ENCODE measurements at regions not wholly inside any gene's neighbourhood (a gene's known extent, or its start where the extent isn't known, plus 50 kb on each side); places are given as distances from the start of the nearest gene placed in this dataset.
"Not testable (repeated sequence)": the region's sequence is repeated elsewhere in the genome, so short reads cannot be mapped to it uniquely, and the experiment has no call there.

GRCh38 chr6:68197356-68197755 lies 437.7 kb upstream of the ADGRB3 start:
- Histone ChIP-seq H3K4me3 (no peak overlapping the region), H3K27me3 (no peaks in the 10 kb centered on the region), H3K27ac (no peak overlapping the region), H3K4me1 (no peaks in the 10 kb centered on the region), H3K36me3 (no peaks in the 10 kb centered on the region), H3K9me3 (peaks cover 0 to 6% of the 10 kb centered on the region in 2 donors)
- DNase-seq, result no peak
- intact Hi-C loops (cut with DNase I; ENCODE audit: low total_unique reads), result no loop called here
- 80 to 91% methylated on average over 1 of the region's 1 CpG for WGBS, 2 donors (ENCODE audit: low coverage in 1 of 2)
- in situ Hi-C loops (cut with MboI; ENCODE audit: low pct_ligation_motif_present in 1 of 4, low pct_unique_long_range_greater_than_20kb in 1 of 4, low sequenced_read_pairs in 3 of 4), result no loop called here
- TF ChIP-seq EP300 (IDR thresholded peaks at IDR 0.05; ENCODE audit: low read depth), result no peak
- no peak for TF ChIP-seq POLR2AphosphoS5 (IDR thresholded peaks at IDR 0.05)
- TF ChIP-seq POLR2A (IDR thresholded peaks at IDR 0.05), result no peak
- TF ChIP-seq, protein P1, sequence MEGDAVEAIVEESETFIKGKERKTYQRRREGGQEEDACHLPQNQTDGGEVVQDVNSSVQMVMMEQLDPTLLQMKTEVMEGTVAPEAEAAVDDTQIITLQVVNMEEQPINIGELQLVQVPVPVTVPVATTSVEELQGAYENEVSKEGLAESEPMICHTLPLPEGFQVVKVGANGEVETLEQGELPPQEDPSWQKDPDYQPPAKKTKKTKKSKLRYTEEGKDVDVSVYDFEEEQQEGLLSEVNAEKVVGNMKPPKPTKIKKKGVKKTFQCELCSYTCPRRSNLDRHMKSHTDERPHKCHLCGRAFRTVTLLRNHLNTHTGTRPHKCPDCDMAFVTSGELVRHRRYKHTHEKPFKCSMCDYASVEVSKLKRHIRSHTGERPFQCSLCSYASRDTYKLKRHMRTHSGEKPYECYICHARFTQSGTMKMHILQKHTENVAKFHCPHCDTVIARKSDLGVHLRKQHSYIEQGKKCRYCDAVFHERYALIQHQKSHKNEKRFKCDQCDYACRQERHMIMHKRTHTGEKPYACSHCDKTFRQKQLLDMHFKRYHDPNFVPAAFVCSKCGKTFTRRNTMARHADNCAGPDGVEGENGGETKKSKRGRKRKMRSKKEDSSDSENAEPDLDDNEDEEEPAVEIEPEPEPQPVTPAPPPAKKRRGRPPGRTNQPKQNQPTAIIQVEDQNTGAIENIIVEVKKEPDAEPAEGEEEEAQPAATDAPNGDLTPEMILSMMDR (IDR thresholded peaks at IDR 0.05), result no peak

DNA sequence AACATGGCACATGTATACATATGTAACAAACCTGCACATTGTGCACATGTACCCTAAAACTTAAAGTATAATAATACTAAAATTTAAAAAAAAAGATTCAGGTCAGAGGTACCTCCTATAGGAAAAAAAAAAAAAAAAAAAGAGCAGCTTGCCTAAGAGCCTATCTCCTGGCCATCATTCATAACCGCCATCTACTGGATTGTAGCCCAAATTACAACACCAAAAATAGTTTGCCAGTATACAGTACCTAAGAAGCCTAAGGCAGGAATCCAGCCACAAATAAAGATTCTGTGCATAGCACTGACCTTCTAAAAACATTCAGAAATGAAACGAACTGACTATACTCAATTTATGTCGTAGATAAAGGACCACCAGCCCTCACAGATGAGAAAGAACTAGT lies 438.4 kb upstream of the ADGRB3 start:
- Histone ChIP-seq H3K36me3 (no peaks in the 10 kb centered on the region), H3K4me3 (no peak overlapping the region), H3K27me3 (no peaks in the 10 kb centered on the region), H3K27ac (no peak overlapping the region), H3K9me3 (peaks cover 0 to 6% of the 10 kb centered on the region in 2 donors), H3K4me1 (no peaks in the 10 kb centered on the region)
- TF ChIP-seq POLR2A (IDR thresholded peaks at IDR 0.05) (no peak), EP300 (IDR thresholded peaks at IDR 0.05; ENCODE audit: low read depth) (no peak), POLR2AphosphoS5 (IDR thresholded peaks at IDR 0.05) (no peak)
- TF ChIP-seq, protein P1 (IDR thresholded peaks at IDR 0.05), result no peak
- WGBS, 2 donors (ENCODE audit: low coverage in 1 of 2), result 32 to 35% methylated on average over 3 of the region's 3 CpGs
- in situ Hi-C loops (cut with MboI; ENCODE audit: low pct_ligation_motif_present in 1 of 4, low pct_unique_long_range_greater_than_20kb in 1 of 4, low sequenced_read_pairs in 3 of 4), result no loop called here
- no peak for DNase-seq
- intact Hi-C loops (cut with DNase I; ENCODE audit: low total_unique reads), result no loop called here

- H3K4me3 ChIP-seq; H3K27ac ChIP-seq; H3K9me3 ChIP-seq; intact Hi-C loops (cut with DNase I; ENCODE audit: low total_unique reads); H3K36me3 ChIP-seq; H3K4me1 ChIP-seq; in situ Hi-C loops (cut with MboI; ENCODE audit: low pct_ligation_motif_present in 1 of 4, low pct_unique_long_range_greater_than_20kb in 1 of 4, low sequenced_read_pairs in 3 of 4); H3K27me3 ChIP-seq; DNase-seq: not testable (repeated sequence)
- WGBS, 2 donors (ENCODE audit: low coverage in 1 of 2), result 80 to 89% methylated on average over 2 of the region's 2 CpGs
Measured at GRCh38 chr6:68195753-68196152, 439.3 kb upstream of the ADGRB3 start.

GRCh38 chr6:68194846-68195478 lies 440.1 kb upstream of the ADGRB3 start:
- no peaks in the 10 kb centered on the region for H3K36me3 ChIP-seq
- H3K27ac ChIP-seq, result no peak overlapping the region
- no peak overlapping the region for H3K4me3 ChIP-seq
- in situ Hi-C loops (cut with MboI; ENCODE audit: low pct_ligation_motif_present in 1 of 4, low pct_unique_long_range_greater_than_20kb in 1 of 4, low sequenced_read_pairs in 3 of 4) (no loop called here), intact Hi-C loops (cut with DNase I; ENCODE audit: low total_unique reads) (no loop called here)
- DNase-seq, result no peak
- H3K9me3 ChIP-seq, result peaks cover 0 to 6% of the 10 kb centered on the region in 2 donors
- no peaks in the 10 kb centered on the region for H3K4me1 ChIP-seq
- no peak for TF ChIP-seq POLR2AphosphoS5 (IDR thresholded peaks at IDR 0.05)
- no peak for TF ChIP-seq EP300 (IDR thresholded peaks at IDR 0.05; ENCODE audit: low read depth)
- TF ChIP-seq, protein P1 (IDR thresholded peaks at IDR 0.05), result no peak
- no peak for TF ChIP-seq POLR2A (IDR thresholded peaks at IDR 0.05)
- 70% methylated on average over 7 of the region's 7 CpGs; no CpG with 5 or more reads in 1 of the 2 donors for WGBS, 2 donors (ENCODE audit: low coverage in 1 of 2)
- H3K27me3 ChIP-seq, result no peaks in the 10 kb centered on the region

GRCh38 chr6:68192988-68193387 lies 442.1 kb upstream of the ADGRB3 start:
- peaks cover 0 to 6% of the 10 kb centered on the region in 2 donors for H3K9me3 ChIP-seq
- intact Hi-C loops (cut with DNase I; ENCODE audit: low total_unique reads) (no loop called here), in situ Hi-C loops (cut with MboI; ENCODE audit: low pct_ligation_motif_present in 1 of 4, low pct_unique_long_range_greater_than_20kb in 1 of 4, low sequenced_read_pairs in 3 of 4) (no loop called here)
- TF ChIP-seq POLR2A (IDR thresholded peaks at IDR 0.05) (no peak), POLR2AphosphoS5 (IDR thresholded peaks at IDR 0.05) (no peak), EP300 (IDR thresholded peaks at IDR 0.05; ENCODE audit: low read depth) (no peak)
- TF ChIP-seq, protein P1 (IDR thresholded peaks at IDR 0.05), result no peak
- H3K4me3 ChIP-seq, result no peak overlapping the region
- no peaks in the 10 kb centered on the region for H3K27me3 ChIP-seq
- no peaks in the 10 kb centered on the region for H3K4me1 ChIP-seq
- 31 to 61% methylated on average over 1 of the region's 1 CpG for WGBS, 2 donors (ENCODE audit: low coverage in 1 of 2)
- no peak for DNase-seq
- no peaks in the 10 kb centered on the region for H3K36me3 ChIP-seq
- H3K27ac ChIP-seq, result no peak overlapping the region
